ENCODE measurements at regions not wholly inside any gene's neighbourhood (a gene's known extent, or its start where the extent isn't known, plus 50 kb on each side); places are given as distances from the start of the nearest gene placed in this dataset.

DNA sequence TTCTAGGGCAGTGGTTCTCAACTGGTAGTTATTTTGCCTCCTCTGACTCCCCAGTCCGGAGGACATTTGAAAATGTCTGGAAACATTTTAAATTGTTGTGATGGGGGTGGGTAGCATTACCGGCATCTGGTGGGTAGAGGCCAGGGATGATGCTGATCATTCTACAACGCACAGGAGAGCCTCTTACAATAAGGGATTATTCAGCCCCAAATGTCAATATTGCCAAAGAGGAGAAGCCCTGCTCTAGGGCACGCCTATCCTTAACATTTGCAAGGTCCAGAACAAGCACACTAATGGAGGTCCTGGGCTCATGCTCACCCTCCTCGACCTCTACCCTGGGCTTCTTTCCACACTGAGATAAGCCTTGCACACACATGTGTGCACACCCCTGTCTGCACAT, 106.4 kb downstream of the MINAR1 start:
- DNase-seq (ENCODE audit: low read depth): no peak
- TF ChIP-seq, protein P1, sequence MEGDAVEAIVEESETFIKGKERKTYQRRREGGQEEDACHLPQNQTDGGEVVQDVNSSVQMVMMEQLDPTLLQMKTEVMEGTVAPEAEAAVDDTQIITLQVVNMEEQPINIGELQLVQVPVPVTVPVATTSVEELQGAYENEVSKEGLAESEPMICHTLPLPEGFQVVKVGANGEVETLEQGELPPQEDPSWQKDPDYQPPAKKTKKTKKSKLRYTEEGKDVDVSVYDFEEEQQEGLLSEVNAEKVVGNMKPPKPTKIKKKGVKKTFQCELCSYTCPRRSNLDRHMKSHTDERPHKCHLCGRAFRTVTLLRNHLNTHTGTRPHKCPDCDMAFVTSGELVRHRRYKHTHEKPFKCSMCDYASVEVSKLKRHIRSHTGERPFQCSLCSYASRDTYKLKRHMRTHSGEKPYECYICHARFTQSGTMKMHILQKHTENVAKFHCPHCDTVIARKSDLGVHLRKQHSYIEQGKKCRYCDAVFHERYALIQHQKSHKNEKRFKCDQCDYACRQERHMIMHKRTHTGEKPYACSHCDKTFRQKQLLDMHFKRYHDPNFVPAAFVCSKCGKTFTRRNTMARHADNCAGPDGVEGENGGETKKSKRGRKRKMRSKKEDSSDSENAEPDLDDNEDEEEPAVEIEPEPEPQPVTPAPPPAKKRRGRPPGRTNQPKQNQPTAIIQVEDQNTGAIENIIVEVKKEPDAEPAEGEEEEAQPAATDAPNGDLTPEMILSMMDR (conservative IDR thresholded peaks at IDR 0.05; ENCODE audit: low read depth, low read length): no peak
- H3K4me3 ChIP-seq (ENCODE audit: low read depth, low read length): no peak overlapping the region

DNA sequence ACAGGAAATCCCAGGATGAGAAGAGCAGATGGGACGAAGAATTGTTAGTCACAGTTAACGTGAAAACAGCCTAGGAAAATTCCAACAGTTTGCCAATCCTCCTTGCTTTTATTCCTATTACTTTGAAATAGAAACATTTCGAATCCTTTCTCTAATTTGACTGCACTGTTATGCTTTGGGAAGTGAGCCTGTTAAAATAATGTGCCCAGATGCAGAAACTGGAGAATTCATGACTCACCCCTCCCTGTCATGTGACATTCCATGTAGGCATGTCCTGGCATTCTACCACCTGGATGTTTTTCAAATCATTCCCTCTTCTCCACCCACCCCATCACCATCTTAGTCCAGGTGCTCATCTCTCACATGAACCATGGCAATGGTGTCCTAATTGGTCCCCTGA, 107.3 kb downstream of the MINAR1 start:
- TF ChIP-seq, protein P1 (conservative IDR thresholded peaks at IDR 0.05; ENCODE audit: low read depth, low read length): no peak
- no peak overlapping the region for H3K4me3 ChIP-seq (ENCODE audit: low read depth, low read length)
- DNase-seq (ENCODE audit: low read depth): no peak

DNA sequence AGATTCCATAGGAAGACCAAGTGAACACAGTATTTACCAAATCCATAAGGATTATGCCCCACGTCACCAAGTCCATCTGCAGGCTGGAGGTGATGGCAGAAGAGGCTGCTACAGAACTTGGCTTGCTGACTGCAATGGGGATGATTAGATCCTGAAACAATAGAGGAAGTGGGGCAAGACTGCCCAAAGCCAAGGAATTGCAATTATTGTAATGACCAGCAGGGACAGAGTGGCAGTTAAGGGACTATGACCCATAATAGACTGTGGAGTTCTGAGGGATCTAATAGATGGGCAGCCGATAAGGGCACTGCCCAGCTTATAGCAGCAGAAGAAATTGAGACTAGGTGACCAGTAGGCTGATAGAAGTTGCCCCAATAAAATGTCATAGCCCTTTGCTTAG, 108.4 kb downstream of the MINAR1 start:
- H3K4me3 ChIP-seq (ENCODE audit: low read depth, low read length): no peak overlapping the region
- DNase-seq (ENCODE audit: low read depth): no peak
- TF ChIP-seq, protein P1 (conservative IDR thresholded peaks at IDR 0.05; ENCODE audit: low read depth, low read length): no peak

DNA sequence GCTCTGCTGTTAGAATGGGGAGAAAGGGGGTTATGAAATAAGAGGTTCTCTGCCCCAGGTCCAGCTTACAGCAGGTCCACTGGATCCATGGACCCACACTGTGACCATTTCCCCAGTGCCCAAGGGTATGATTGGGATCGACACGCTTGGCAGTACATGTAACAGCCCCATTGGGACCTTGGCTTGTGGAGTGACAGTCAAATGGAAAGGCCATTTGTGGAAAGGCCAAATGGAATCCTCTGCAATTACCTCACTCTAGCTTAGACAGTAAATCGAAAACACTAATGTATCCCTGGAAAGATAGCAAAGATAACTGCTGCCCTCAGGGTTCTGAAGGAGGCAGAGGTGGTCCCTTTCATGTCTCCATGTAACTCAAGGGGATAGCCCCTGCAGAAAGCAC, 109.1 kb downstream of the MINAR1 start:
- TF ChIP-seq, protein P1 (conservative IDR thresholded peaks at IDR 0.05; ENCODE audit: low read depth, low read length): no peak
- no peak overlapping the region for H3K4me3 ChIP-seq (ENCODE audit: low read depth, low read length)
- DNase-seq (ENCODE audit: low read depth): no peak

DNA sequence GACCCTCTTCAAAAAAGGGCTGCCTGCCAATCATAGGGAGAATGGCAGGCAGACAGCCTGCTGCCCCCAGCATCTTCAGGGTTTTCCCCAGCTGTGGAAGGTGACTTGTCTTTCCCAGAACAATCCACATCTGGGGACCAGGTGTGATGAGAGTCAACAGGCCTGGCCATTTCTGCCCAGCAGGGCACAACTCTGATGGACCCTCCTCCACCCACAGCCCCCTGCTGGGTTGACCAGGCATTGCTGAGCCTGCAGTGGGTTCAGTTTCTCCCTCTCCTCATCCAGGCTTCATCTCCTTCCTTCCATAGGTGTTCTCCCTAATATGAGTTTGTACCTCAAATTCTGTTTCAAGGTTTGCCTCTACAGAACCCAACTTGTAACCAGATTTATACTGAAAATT, 111.0 kb downstream of the MINAR1 start:
- TF ChIP-seq, protein P1 (conservative IDR thresholded peaks at IDR 0.05; ENCODE audit: low read depth, low read length): no peak
- H3K4me3 ChIP-seq (ENCODE audit: low read depth, low read length): no peak overlapping the region
- DNase-seq (ENCODE audit: low read depth): no peak

DNA sequence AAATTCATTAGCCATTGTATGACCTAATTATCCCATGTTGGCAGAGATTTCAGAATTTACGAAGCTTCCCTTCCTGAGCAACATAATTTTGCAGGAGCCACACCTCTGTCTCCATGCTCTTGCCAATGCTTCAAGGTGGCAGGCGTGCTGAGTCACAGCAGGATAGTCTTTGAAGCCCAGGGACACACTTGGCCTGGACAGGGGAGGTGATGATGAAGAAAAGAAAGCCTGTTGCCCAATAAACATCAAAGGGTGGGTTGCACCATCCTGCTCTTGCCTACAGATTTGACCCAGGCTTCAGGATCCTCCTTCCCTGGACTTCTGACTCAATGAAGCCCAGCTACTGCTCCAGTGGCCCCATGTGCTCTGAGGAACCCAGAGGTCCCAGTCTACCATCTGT, 117.1 kb downstream of the MINAR1 start:
- H3K4me3 ChIP-seq (ENCODE audit: low read depth, low read length): no peak overlapping the region
- no peak for DNase-seq (ENCODE audit: low read depth)
- TF ChIP-seq, protein P1 (conservative IDR thresholded peaks at IDR 0.05; ENCODE audit: low read depth, low read length): no peak

DNA sequence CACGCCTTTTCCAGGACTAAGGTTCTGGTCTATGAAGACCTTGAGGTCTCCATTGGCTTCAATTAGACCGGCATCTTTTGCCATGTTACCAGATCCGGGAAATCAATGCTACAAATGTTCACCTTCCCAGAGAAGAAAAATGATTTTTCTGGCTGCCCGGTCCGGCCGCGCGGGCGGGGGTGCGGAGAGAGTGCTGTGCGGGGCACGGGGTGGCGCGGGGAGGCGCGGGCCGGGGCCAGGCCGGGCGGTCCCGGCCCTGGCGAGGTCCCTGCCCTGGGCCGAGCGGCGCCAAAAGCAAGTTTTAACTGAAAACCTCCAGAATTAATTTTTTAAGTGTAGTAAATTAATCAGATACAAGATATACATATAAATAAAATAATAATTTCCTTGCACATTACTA, 128.2 kb downstream of the MINAR1 start:
- TF ChIP-seq, protein P1 (conservative IDR thresholded peaks at IDR 0.05; ENCODE audit: low read depth, low read length): no peak
- no peak for DNase-seq (ENCODE audit: low read depth)

More for the DNA sequence above, 128.2 kb downstream of the MINAR1 start:
- H3K4me3 ChIP-seq (ENCODE audit: low read depth, low read length): no peak overlapping the region
